Pancreas (tissue), 10 donors: ENCODE measurements at regions not wholly inside any gene's neighbourhood (a gene's known extent, or its start where the extent isn't known, plus 50 kb on each side); places are given as distances from the start of the nearest gene placed in this dataset.

Source experiments
- ATAC-seq, 4 donors: fragments of 200-7000 bp; cut with Tn5 transposase; one replicate each; pipeline versions ENCODE4 v1.8.0 to v1.9.1; 2020; ENCODE audit warnings: mild to moderate bottlenecking in 4 of 4, moderate library complexity in 4 of 4
- DNase-seq, 6 donors: peaks; one replicate each; pipeline ENCODE4 v3.0.0-alpha.2; 2020
- FAIRE-seq: peaks from 2 replicates; lab custom pipeline; 2012; peaks lifted over from hg19 to GRCh38; lab: Jason Lieb, UNC
- H3K27ac ChIP-seq, 4 donors: fragments of 200-600 bp; sonication (generic); 1 replicate in 3 of 4; 2 replicates in 1 of 4; pipeline versions ENCODE4 v1.5.0 to v1.8.0; 2020
- H3K27me3 ChIP-seq, 4 donors: fragments of 200-600 bp; one replicate each; pipeline ENCODE4 v1.8.0; 2021
- H3K36me3 ChIP-seq, 3 donors: fragments of 200-600 bp; sonication (generic) in 1 of 3; one replicate each; pipeline versions ENCODE4 v1.5.0 to v1.8.0; 2020 to 2021
- H3K4me1 ChIP-seq, 3 donors: fragments of 200-600 bp; one replicate each; pipeline ENCODE4 v1.8.0; 2021
- H3K4me3 ChIP-seq, 4 donors: fragments of 200-600 bp; sonication (generic) in 2 of 4; one replicate each; pipeline versions ENCODE4 v1.5.0 to v1.8.0; 2020 to 2021
- H3K9me3 ChIP-seq, 4 donors: fragments of 200-600 bp; one replicate each; pipeline ENCODE4 v1.8.0; 2021
- CTCF ChIP-seq, 4 donors: fragments of 200-600 bp; sonication (generic) in 3 of 4; IDR thresholded peaks; one replicate each; pipeline versions ENCODE4 v1.5.0 to v1.8.0; 2021; ENCODE audit warnings: antibody characterized with exemption in 4 of 4
- WGBS, 2 donors: extraction: QIAGEN DNeasy Blood & Tissue Kit; methylation state at CpG; one replicate each; pipeline ENCODE4 v1.1.7; 2013; 5-methylcytosine and 5-hydroxymethylcytosine counted together
- intact Hi-C, 3 donors: fragments of 100-400 bp; cut with DNase I; formaldehyde crosslinking; loops; one replicate each; pipeline versions ENCODE4 v1.11.1 to v1.14.2; 2022
- donor health status: healthy with polysubstance abuse.
- donor health status: DM: no; HTN: no; CAD: no; lungs with moderate emphysema.
- donor health status: DM: no; HTN: no; CAD: no.
- donor health status: control.
- donor health status: control.
- donor health status: Bipolar disorder and iron deficiency.
- donor health status: DM: yes; HTN: yes; CAD: no.
- donor health status: DM: no; HTN: no; CAD: no.
- donor health status: DM: no; HTN: no; CAD: no.
- donor health status: DM: yes; HTN: yes; CAD: no.

GRCh38 chr2:236404346-236404745, 140.1 kb upstream of the ASB18 start:
- no peak for DNase-seq
- no peaks in the 10 kb centered on the region for H3K4me1 ChIP-seq
- no peak for TF ChIP-seq CTCF (IDR thresholded peaks at IDR 0.05)
- H3K27ac ChIP-seq = no peak overlapping the region
- H3K27me3 ChIP-seq = no peaks in the 10 kb centered on the region
- H3K36me3 ChIP-seq = no peaks in the 10 kb centered on the region
- WGBS, 2 donors = 87 to 93% methylated on average over 6 of the region's 6 CpGs
- intact Hi-C loops = no loop called here
- no peak for FAIRE-seq
- ATAC-seq = no peak
- H3K9me3 ChIP-seq = no peaks in the 10 kb centered on the region
- H3K4me3 ChIP-seq = no peak overlapping the region

- 80 to 88% methylated on average over 8 of the region's 8 CpGs for WGBS, 2 donors
- Histone ChIP-seq H3K9me3 (no peaks in the 10 kb centered on the region), H3K27ac (no peak overlapping the region), H3K36me3 (no peaks in the 10 kb centered on the region), H3K27me3 (no peaks in the 10 kb centered on the region), H3K4me1 (no peaks in the 10 kb centered on the region), H3K4me3 (no peak overlapping the region)
- FAIRE-seq (no peak), ATAC-seq (no peak), DNase-seq (no peak)
- intact Hi-C loops = no loop called here
- no peak for TF ChIP-seq CTCF (IDR thresholded peaks at IDR 0.05)
These were observed 141.2 kb upstream of the ASB18 start for GRCh38 chr2:236405357-236405756.

GRCh38 chr2:236408090-236408489, 143.9 kb upstream of the ASB18 start:
- DNase-seq (no peak), ATAC-seq (no peak), FAIRE-seq (no peak)
- no peak for TF ChIP-seq CTCF (IDR thresholded peaks at IDR 0.05)
- Histone ChIP-seq H3K4me3 (no peak overlapping the region), H3K9me3 (no peaks in the 10 kb centered on the region), H3K27me3 (no peaks in the 10 kb centered on the region), H3K4me1 (no peaks in the 10 kb centered on the region), H3K36me3 (no peaks in the 10 kb centered on the region), H3K27ac (no peak overlapping the region)
- intact Hi-C loops = no loop called here
- WGBS, 2 donors = 82 to 90% methylated on average over 7 of the region's 7 CpGs

DNA sequence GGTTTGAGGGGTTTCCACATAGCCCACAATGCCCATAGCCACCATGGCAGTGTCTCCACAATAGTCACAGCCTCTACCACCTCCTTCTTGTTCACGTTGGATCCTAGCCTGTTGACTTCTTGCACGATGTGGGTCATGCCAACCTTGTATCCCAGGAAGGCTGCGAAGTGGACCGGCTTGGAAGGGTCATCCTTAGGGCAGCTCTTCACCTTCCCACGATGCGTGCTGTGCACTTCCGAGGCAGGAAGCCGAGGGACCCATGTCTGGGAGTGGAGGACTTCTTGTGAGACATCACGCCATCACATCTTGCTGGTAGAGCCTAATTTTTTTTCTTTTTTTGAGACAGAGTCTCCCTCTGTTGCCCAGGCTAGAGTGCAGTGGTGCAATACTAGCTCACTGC, 144.6 kb upstream of the ASB18 start:
- Histone ChIP-seq H3K36me3 (no peaks in the 10 kb centered on the region), H3K27ac (no peak overlapping the region), H3K27me3 (no peaks in the 10 kb centered on the region), H3K4me3 (no peak overlapping the region), H3K9me3 (no peaks in the 10 kb centered on the region), H3K4me1 (no peaks in the 10 kb centered on the region)
- TF ChIP-seq CTCF (IDR thresholded peaks at IDR 0.05) = no peak
- FAIRE-seq (no peak), DNase-seq (no peak), ATAC-seq (no peak)
- intact Hi-C loops = no loop called here
- WGBS, 2 donors = 88 to 94% methylated on average over 9 of the region's 9 CpGs

DNA sequence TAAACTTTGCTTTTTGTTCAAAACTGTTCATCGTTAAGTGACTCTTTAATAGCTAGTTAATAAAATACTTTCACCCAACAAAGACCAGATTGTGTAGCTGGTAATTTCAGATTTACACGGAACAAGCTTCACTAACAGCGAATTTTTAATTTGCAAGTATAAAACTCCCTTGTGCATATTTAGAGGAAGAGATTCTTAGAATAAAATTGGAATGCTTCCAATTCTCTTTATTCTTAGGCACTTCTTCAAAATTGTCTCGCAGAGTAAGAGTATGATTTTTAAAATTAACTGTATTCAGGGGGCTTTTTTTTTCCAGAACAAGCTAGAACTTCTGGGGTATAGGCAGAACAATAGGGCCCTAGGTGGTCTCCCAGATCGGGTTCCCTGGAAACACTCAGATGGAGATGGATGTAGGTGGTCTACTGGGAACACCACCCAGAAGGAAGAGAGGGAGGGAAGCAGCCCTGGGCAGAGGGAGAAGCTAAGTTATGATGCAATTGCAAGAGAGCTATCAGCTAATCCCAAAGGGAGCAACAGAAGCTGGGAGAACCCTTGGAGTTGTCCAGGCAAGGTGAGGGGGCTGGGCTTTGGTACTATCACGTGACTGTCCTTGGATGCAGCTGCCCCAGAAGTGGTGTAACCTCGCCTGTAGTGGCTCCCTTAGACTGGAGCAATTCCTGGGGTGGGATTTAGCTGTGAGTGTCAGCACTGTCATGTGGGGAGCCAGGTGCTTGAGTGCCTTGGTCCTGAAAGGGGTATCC, 151.7 kb upstream of the ASB18 start:
- 48 to 66% methylated on average over 7 of the region's 7 CpGs for WGBS, 2 donors
- FAIRE-seq = no peak
- intact Hi-C loops = no loop called here
- ATAC-seq = no peak
- no peak overlapping the region for H3K4me3 ChIP-seq
- TF ChIP-seq CTCF (IDR thresholded peaks at IDR 0.05) = no peak
- no peaks in the 10 kb centered on the region for H3K27me3 ChIP-seq
- no peaks in the 10 kb centered on the region for H3K4me1 ChIP-seq
- no peak for DNase-seq
- no peak overlapping the region for H3K27ac ChIP-seq
- H3K36me3 ChIP-seq = no peaks in the 10 kb centered on the region
- H3K9me3 ChIP-seq = no peaks in the 10 kb centered on the region
